C1 segment of cervical spinal cord (tissue), 14 donors: ENCODE measurements at regions not wholly inside any gene's neighbourhood (a gene's known extent, or its start where the extent isn't known, plus 50 kb on each side); places are given as distances from the start of the nearest gene placed in this dataset.

ENCODE experiments used
- DNase-seq, 14 donors: peaks; one replicate each; lab custom pipeline; 2025; lab: John Stamatoyannopoulos, UW

- DNase-seq, result no peak
These were observed 211.1 kb downstream of the SOD2 start for GRCh38 chr6:159481897-159482296.

DNA sequence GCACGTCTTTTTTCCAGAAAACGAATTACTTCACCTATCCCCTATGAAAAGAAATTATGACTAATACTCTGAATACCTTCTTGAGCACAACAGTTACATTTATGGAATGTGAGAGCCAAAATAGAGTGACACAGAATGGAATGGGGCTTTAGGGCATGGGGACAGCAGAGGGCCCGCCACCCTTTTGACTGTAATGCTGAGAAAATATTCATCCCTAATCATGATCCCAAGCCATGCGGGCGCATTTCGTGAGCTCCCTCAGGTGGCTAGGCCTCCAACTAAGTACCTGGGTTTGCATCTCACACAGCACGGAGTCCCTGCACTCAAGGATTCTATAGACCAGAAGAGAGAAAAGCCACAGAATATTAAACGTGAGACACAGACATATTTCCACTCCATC, 212.6 kb downstream of the SOD2 start:
- no peak for DNase-seq

GRCh38 chr6:159479146-159479545, 213.9 kb downstream of the SOD2 start:
- no peak for DNase-seq

DNA sequence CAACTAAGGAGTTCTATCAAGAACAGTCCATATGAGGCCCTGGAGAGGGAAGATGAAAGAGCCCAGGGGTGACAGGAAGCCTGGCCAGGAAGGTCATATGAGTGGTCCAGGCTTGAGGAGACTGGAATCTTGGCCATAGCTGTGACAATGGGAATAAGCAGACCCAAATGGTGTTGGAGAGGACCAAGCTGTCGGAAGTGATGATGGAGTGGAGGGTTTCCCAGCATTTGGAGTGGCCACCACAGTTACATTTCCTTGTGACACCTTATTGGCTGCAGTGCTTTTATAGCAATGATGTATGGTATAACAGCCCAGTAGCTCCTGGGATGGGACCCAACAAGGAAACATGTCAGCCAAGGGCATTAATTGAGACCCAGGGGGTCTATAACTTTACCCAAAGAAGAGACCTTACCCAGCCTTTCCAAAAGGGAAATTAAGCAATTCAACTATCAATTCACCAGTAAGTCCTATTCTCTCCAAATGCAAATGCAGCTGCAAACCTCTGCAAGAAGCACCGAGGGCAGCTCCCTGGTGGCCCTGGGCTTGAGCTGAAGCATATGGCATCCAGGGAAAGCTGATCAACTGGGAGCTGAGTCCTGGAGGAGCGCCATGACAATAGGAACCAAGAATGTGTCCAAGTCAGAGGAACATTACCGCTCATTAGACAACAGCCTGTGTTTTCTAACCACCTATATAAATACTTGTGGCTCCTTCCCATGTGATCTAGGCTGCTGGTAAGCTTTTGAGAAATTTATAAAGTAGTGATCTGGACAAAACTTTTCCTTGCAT, 219.4 kb downstream of the SOD2 start:
- no peak for DNase-seq

- DNase-seq, result no peak
These were observed 222.6 kb downstream of the SOD2 start for GRCh38 chr6:159470397-159470796.

DNA sequence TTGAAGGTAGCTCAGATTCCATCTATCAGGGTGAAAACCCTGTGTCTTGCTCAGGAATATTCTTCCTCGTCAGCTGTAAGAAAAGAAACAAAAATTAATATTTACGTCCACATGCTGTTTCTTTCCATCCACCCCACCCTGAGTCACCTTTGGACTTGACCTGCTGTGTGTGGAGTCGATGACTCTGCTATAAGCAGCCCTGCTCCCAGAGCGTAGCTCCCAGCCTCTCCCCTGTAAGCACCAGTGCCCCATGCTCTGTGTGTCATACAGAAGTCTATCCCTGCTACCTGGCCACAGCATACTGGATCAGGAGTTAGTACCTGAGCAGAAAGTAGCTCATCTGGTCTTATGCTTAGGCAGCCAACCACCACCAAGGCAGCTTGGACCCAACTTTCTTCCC, 223.6 kb downstream of the SOD2 start:
- DNase-seq, result no peak

- no peak for DNase-seq
These were observed 224.0 kb downstream of the SOD2 start for GRCh38 chr6:159468994-159469393.

DNA sequence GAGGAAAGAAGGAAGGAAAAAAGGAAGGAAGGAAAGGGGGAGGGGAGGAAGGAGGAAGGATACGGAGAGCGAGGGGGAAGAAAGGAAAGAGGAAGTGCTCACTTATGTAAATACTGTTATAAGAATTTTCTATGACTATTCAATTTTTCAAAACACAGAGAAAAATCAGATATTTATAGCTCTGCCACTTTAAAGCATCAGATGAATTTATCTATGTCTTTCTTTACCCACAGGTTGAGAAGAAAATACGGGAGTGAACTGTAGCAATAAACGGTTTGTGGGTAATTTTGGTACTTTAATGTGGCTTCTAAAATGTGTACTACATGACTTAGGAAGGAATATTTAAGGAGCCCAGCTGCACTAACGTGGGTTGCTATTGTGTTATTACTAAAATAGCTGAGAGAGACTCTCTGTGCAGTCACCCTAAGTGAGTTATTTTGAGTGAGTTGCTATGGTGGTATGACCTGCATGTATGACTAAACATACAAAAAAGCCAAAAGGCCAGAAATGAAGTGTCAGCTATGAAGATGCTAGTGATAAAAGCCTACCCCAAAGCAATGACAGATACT, 225.5 kb downstream of the SOD2 start:
- no peak for DNase-seq

GRCh38 chr6:159466926-159467325, 226.1 kb downstream of the SOD2 start:
- DNase-seq, result no peak

DNA sequence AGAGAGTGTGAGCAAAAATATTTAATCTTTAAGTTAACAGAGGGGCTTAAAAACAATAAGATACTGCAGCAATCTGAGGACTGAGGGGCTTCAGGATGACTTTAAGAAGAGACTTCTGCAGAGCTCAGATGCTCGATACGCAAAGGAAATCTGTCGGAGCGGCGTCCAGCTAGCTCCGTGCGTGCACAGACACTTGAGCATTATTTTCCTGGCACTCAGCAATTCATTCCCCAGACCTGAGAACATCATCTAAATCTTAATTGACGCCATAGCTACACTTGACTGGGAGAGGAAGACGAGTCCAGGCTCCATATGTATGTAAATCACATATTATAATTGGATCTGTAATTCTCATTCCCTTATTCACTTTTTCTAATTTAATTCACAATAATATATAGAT, 228.2 kb downstream of the SOD2 start:
- no peak for DNase-seq

- no peak for DNase-seq
These were observed 229.8 kb downstream of the SOD2 start for GRCh38 chr6:159463119-159463829.

DNA sequence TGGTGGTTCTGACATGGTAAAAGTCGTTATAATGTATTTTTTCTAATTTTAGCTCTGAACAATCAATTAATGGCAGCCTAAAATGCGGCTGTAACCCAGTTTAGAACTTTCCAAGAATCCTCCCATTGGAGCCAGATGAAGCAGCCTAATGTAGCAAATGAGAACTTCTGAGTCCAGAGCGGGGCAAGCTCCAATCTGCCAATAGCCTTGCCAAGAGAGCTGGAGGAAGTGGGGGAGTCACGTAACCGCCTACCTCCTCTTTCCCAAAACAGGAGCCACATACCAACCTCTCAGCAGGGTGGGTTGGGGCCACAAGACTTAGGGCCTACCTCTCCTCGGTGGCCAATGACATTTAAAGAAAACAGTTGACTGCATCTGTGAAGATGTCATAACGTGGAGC, 230.6 kb downstream of the SOD2 start:
- DNase-seq, result no peak

GRCh38 chr6:159461998-159462397, 231.0 kb downstream of the SOD2 start:
- DNase-seq, result no peak

DNA sequence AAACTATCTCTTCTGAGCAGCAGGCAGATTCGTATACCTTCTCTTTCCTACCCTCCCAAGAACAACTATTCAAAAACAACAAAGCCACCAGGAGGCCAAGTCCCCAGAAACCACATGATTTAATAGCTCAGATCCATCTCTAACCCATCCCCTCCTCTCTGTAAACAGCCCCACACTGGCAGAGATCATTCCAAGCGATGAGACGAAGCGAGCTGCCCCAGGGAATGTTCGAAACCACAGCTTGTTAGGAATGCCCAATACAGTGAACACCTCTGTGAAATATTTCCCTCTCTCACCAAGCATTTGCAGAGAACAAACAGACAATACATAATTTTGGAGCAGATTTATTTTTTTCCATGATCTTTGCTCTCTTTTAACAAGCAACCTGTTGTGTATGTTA, 231.8 kb downstream of the SOD2 start:
- DNase-seq, result no peak

GRCh38 chr6:159460476-159460875, 232.6 kb downstream of the SOD2 start:
- DNase-seq, result no peak

DNA sequence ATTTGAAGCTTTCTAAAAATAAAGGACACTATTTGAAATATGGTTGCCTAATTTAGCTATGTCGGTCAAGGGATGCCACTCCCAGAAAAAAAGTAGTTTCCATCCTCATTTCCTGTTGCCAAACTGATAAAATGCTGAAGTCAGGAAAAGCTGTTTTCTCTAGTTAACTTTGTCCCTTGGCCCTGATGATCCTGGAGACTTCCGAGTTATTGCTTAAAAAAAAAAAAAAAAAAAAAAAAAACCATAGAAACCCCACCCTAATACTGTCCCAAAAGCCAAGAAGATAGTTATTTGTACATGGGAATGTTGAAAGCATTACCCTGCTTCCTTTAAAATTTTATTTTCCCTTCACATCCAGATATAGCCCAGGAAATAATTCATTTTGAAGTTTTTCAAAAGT, 236.7 kb downstream of the SOD2 start:
- DNase-seq, result no peak

- no peak for DNase-seq
These were observed 237.3 kb downstream of the SOD2 start for GRCh38 chr6:159455700-159456274.

GRCh38 chr6:159450815-159451465, 242.1 kb downstream of the SOD2 start:
- no peak for DNase-seq

- no peak for DNase-seq
These were observed 246.7 kb downstream of the SOD2 start for GRCh38 chr6:159446340-159446739.

GRCh38 chr6:159445351-159445750, 247.7 kb downstream of the SOD2 start:
- no peak for DNase-seq

DNA sequence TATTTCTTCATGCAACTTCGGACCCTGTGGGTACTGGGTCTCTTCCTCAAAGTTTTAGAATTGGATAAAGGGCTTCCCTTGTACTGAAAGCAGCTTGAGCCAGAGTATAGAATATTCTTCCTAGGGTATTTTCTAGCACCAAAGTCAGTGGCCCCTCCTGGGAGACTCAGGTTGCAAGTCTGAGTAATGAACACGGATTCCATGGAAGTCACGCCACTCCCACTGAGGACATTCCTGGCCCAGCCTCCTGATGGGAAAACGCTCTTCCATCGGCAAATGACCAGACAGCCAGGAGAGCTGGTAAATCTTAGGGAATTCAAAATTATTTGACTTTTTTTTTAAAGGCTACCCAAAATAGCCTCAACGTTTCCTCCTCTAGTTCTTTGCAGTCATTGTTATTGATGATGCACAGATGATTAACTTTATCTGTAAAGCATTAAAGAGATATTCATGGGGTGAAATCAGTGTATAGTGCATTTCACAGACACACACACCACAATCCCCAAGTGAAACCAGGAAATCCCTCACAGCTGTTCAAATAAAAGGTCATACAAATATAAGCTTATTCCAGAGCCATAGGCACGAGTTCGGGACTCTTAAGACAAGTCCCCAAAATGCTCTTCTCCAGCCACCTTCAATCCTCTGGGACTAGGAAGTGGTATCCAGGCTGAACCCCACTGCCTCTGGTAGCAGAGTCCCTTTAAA, 248.8 kb downstream of the SOD2 start:
- DNase-seq, result no peak
